GM18498 (cell line): ENCODE measurements at regions not wholly inside any gene's neighbourhood (a gene's known extent, or its start where the extent isn't known, plus 50 kb on each side); places are given as distances from the start of the nearest gene placed in this dataset.
"Not testable (repeated sequence)": the region's sequence is repeated elsewhere in the genome, so short reads cannot be mapped to it uniquely, and the experiment has no call there.

ENCODE experiments used
- ATAC-seq: cut with Tn5 transposase; IDR thresholded peaks from one replicate; pipeline ENCODE4 v1.9.1; 2021; ENCODE audit warnings: mild to moderate bottlenecking, moderate library complexity; ENCODE audit not compliant: unreplicated experiment

DNA sequence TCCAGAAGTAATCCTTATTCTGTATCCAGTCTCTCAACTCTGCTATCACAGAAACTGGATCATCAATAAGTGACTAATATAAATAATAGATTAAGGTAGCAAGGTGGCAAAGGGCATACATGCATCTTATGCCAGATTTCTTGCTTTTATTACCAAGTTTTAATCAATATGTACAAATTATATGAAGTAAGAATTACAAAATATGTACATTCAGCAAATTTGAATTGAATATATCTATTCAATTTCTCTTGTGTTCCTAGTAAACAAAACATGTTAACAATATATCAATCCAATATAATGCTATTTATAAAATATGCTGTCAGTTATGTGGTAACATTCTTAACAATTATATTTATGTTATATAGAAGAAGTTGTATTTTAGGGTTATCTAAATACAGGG lies 488.7 kb upstream of the COX7C start:
- no peak for ATAC-seq

DNA sequence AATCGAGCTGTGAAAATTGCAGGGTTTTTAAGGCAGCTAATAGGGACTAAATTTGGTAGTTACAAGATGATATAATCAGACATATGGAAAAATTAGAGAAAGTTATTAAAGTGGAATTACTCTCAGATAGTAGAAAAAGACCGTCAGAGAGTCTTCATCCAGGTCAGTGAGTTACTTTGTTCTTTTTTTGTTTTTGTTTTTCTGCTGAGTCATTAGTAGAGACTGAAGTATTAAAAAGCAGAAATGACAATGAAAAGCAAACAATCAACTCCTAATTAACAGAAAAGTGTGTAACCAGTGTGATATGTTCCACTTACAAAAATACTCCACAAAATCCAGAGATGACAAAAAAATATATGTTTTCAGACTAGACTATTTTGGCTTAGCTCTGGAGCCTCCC lies 480.4 kb upstream of the COX7C start:
- no peak for ATAC-seq

DNA sequence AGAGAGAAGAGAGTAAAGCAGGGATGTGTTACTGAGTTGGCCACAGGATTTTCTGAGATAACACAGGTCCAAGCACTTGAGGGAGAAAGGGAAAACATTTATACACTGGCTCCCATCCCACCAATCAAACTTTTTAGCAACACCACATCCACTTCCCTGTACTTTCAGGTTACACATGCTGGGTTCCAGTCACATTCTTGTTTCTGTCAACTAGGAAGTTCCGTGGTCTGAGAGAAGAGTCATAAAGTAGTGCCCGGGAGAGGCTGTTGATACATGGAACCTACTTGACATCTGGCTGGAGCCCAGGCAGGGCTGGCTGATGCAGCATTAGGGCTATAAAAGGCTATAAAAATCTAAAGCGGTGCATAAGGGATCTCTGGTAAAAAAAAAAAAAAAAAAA lies 473.9 kb upstream of the COX7C start:
- no peak for ATAC-seq

DNA sequence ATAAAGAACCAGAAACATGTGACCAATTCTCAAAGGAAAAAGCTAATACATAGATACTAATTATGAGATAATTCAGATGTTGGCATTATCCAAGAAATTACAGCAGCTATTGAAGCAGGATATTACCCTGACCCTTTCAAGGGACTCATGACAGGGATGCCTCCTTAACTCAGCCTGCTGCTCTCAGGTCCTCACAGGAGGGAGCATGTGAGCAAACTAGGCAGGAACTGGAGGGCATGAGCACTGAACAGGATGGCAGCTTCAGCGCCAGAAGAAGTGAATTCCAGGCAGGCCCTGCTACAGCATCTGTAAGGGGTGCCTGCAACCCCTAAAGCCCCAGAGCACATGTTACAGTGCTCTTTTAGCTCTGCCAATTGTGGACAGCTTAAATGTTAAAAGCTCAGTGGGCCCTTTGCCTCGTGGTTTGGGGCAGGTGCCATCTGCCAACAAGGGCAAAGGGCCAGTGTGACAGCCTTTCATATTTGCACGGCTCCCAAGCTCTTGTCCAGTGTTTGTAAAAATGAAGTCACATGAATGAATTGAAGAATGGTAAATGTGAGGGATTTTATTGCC lies 464.7 kb upstream of the COX7C start:
- ATAC-seq = no peak

DNA sequence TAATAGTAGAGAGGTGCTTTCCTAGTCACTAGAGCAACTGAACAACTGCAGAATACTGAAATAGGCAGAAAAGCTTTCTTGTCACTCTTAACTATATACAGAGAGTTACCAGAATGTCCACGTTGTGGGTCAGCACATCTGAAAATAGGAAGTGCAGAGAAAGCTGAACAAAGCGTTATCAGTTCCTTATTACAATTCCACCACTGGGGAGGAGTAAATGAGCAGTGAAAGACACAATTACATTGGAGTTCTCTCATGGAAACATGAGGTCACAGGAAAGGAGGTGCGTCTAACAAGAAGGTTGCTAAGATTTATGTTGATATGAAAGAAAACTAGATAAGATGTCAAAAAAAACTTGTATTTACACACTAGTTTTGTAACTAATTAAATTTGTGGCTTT lies 461.9 kb upstream of the COX7C start:
- ATAC-seq = no peak

DNA sequence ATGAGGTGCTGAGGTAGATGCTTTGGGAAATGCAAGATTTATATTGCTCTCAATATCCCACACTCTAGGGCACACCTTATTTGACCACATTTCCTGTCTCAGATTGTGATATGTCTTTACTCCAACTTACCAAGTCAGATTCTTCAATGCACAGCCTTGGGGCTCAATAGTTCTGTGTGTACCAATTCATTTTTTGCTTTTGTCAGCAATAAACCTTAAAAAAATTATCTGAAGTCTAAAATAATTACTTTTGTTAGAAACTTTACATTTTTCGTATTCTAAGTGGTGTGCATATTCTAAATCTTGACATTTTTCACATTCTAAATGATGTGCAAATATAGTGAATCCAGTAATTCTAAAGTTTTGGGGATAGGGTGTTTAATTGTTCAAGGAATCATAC lies 447.5 kb upstream of the COX7C start:
- no peak for ATAC-seq

DNA sequence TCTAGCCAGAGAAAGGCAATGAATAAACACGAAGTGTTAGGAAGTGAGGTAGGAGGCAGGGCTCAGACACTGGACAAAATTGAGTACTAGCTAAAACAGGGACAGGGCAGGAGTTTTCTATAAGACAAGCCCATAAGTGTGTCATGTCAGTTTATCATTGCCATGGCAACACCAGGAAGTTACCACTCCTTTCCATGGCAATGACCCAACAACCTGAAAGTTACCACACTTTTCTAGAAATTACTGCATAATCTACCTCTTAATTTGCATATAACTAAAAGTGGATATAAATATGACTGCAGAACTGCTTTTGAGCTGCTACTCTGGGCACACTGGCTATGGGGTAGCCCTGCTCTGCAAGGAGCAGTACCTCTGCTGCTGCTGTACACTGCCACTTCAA lies 442.5 kb upstream of the COX7C start:
- ATAC-seq = peak; percentile 94

DNA sequence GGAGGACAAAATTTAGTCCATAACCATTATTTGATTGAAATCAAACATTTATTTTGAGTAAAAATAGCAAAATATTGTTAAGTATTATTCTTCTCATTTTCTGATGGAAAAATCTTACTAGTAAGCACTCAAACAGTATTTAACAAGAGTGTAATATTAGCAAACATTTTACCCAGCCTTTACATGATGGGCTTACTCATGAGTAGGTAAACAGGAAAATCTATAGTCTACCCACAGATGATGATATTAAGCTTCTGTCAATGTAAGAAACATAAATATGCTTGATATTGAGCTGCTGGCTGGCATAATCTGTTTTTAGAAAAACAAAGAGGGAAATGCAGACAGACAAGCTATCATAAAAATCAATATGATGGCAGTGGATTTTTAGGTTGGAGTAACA lies 418.5 kb upstream of the COX7C start:
- ATAC-seq = no peak

DNA sequence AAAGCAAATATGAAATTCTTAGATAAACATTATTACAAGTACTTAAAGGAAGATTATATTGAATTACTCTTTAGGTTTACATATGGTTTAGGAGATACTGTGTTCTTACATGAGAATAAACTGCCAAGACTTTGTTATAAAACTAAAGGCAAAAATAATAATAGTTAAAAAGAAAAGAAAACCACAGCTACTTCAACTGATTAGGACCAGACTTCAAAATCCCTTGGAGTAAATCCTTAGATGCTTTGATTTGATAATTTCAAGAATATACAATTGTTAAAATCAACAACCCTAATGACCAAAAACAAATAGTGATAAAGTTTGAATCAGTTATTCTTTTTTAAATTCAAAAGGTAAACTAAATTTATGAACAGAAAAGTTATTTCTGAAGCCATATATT lies 389.6 kb upstream of the COX7C start:
- ATAC-seq = no peak

DNA sequence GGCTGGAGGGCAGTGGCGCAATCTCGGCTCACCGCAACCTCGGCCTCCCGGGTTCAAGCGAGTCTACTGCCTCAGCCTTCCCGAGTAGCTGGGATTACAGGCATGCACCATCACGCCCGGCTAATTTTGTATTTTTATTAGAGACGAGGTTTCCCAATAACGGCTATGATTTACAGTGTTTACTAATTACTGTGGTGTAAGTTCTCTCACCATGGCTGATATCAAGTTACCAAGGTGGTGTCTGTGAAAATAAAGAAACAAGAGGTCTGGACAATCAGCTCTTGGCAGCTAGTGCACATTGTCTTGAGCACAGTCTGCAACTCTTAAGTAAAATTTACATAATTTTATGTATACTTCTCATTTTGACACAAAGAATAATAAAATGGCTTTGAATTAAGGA lies 385.5 kb upstream of the COX7C start:
- no peak for ATAC-seq

DNA sequence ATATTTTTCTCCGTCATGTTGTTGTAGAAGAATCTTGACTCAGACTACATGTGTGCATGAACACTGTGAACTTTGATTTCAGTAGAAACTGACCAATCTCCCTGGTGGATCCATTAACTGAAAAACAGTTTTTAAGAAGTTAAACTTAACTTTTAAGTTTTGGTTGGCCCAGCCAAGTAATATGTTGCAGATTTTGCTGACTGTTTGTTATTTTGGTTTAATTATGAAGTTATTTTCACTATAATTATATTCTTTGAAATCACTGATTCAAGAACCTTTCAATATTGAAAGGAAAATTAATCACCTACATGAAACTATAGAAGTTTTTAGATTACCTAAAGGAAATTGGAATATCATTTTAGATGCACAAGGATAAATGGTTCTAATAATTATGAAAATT lies 373.6 kb upstream of the COX7C start:
- no peak for ATAC-seq

DNA sequence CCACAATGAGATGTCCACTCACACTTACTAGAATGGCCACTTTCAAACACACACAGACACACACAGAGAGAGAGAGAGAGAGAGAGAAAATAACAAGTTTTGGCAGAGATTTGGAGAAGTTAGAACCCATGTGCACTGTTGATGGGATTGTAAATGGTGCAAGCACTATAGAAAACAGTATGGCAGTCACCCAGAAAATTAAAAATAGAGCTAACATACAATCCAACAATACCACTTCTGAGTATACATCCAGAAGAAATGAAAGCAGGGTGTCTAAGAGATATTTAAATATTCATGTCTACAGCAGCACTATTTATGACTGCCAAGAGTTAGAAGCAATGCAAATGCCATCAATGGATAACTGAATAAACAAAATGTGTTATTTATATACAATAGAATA lies 359.9 kb upstream of the COX7C start:
- ATAC-seq = no peak

DNA sequence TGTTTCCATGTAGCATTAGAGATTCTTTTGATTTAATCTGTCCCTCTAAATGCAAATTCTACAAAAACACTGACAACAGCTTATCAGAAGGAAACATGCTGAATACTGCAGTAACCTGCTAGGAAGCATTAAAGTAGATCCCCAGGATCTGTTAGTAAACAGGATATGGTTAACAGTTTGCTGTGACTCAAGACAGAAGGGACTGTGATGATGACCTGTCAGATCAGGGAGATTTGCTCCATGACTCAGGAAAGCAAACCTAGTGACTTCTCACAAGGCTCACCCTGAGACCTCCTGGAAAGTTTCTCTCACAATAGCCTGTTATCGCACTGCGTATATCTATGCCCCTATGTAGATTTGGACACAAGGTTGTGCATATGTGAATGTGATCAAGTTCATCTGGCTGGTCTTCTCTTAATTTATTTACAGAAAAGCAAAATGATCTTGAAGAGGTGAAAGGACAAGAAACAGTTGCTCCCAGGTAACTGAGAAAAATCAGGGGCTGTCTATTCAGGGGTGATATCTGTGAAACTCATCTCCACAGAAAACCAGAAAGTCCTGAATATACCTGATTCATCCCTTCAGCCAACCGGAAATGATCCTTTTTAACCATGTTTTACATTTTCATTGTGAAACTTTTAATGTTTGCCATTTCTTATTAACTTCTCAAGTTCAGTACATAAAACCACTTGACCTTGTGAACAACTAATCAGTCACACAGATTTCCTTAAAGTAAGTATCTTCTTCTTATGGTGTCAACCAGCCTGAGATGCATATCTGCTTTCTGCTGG lies 333.1 kb upstream of the COX7C start:
- ATAC-seq = not testable (repeated sequence)

DNA sequence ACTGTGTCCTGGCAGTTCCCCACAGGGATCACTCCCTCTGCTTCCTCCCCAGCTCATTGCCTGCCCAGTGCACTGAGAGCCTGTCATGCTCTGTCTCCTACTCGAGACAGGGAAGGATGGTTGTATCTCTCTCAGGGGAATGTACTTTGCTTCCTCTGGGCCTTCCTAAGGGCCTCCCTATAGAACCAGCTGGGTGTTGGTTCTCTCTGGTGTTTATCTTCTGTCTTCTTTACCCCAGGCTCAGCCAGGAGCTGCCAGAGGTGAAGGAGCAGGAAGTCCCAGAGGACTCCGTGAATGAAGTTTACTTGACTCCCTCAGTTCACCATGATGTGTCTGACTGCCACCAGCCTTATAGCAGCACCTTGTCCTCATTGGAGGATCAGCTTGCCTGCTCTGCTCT lies 330.3 kb upstream of the COX7C start:
- not testable (repeated sequence) for ATAC-seq

DNA sequence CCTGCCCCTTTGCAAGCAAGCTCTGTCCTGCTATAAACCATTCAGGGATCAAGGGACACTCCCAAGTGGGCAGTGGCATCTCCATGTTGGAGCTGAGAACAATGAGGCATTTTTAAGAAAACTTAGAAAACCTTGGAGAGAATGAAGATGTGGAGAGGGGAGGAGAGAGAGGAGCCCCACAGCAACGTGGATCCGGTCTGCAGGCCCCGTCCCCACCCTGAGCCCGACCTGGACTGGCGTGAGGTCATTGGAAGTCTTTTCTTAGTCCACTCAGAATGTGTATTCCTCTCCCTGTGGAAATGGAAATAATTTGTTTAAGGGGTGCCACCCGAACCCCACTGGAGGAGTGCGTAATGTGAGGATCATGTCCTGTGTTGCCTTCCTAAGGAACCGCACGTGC lies 328.0 kb upstream of the COX7C start:
- ATAC-seq = not testable (repeated sequence)

DNA sequence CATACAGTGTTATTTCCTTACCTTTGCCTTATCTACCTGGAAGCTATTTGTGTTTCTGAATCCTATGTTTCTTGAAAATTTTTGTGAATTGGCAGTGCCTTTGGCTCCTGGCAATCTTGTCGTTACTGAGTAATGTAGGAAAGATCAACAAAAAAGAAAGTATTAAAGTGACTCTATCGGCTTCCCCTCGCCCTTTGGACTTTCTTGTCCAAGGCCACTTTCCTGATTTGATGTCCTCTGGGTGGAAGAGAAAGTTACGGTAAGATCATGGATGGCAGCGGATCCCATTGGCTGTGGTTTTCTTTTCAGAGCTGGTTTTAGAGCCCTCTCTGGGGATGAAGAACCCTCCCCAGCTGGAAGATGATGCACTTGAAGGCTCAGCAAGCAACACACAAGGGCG lies 324.9 kb upstream of the COX7C start:
- ATAC-seq = not testable (repeated sequence)

DNA sequence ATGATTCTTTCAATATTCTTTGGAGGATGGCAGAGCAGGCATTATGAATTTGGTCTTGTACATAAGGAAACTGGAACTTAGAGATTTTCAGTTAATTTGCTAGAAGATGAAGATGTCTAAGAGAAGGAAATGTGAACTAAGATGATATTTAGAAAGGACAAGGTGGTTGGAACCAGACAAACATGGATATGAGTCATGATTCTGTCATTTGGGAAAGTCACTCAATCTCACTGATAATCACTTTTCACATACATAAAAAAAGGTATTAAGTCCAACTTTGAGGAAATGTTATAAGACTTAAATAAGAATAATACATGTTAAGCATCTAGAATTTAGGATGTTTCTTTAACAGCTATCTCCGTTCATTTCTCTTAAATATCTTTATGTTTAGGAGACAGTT lies 315.1 kb upstream of the COX7C start:
- not testable (repeated sequence) for ATAC-seq

DNA sequence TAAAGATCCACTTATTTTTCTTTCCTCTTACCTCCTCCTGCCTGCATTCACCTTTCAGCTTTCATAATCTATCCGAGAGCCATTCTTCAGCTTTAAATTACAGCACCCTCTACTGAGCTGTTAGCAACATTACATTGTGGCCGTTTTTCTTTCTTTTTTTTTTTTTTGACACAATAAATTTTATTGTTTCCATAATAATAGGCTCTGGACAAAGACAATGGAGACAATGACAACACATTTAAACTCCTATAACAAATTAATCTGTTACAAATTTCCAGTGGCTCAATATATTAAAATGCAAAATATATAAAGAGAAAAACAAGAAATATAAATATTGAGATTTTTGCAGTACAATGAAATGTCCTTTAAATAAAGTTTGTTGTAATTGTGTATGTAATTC lies 312.7 kb upstream of the COX7C start:
- peak; percentile 79 for ATAC-seq

DNA sequence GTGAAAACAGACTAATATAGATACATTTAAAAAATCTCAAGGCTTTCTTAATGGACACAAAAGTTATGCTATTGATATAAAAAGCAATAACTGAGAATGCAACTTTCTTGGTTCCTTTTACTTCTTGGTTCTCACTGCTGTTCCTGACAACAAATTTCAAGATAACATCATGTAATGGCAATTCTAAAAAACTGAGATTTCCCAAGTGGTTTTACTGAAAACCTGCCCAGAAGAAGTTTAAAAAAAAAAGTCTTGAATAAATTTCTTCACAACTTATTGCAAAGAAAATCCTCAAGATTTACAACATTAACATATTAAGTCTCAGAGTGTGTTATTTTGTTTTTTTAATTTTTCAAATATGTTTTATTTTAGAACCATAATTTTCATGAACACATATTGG lies 302.8 kb upstream of the COX7C start:
- ATAC-seq = no peak

DNA sequence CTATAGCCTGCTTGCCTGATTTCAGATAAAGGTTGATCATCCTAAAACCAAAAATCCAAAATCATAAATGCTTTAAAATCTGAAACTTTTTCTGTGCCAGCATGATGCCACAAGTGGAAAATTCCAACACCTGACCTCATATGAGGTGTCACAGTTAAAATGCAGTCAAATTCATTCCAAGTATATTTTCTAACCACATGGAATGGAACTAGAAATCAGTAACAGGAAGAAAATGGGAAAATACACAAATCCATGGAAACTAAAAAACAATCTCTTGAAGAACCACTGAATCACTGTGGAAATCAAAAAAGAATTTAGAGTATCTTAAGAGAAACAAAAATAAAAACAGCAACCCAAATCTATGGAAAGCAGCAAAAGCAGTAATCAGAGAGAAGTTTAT lies 297.5 kb upstream of the COX7C start:
- ATAC-seq = no peak

DNA sequence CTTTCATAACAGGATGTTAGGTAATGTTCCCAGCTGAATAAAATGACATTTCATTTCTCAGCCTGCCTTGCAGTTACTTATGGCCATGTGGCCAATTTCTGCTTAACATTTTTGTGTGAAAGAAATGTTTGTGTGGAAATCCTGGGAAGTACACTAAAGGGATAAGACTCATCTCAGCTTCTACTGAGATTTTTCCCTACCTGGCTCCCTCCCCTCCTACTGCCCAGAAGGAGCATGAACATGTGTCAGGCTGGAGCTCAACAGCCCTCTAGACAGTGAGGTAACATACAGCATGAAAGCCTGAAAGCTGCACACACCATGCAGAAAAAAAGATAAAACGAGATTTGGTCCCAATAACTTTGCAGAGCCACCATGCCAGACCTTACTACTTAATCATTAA lies 288.4 kb upstream of the COX7C start:
- ATAC-seq = no peak

DNA sequence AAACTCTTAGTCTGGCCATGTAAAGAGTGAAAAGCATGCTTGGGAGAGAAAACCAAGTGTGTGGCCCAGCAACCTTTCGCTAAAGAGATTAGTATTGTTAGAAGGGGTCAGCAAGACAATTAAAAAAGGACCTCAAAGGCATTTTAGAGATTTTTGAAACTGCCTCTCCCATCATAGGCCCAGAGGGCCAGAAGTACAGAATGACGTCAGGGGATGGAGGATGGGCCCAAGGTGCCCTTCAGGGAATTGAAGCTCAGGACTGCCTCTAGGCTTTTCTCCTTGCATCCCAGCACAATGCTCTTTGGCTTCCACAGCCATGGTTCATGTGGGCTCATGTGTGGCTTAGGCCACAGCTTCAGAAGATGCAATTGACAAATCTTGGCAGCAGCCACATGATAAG lies 287.0 kb upstream of the COX7C start:
- no peak for ATAC-seq

DNA sequence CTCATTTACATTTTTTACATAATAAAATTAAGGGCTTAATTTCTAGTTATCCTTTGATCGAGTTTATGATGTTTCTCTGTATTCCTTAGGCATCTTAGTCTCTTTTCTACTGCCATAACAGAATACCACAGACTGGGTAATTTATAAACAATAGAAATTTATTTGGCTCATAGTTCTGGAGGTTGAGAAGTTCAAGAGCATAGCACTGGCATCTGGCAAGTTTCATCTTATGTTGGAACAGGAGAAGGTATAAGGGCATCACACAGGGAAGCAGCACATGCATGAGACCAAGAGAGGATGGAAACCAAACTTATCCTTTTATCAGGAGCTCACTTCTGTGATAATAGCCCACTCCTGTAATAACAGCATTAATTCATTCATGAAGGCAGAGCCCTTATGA lies 284.9 kb upstream of the COX7C start:
- ATAC-seq = no peak
